Erythroblast (primary cell): ENCODE measurements at regions not wholly inside any gene's neighbourhood (a gene's known extent, or its start where the extent isn't known, plus 50 kb on each side); places are given as distances from the start of the nearest gene placed in this dataset.

Experiments used
- GATA1 ChIP-seq: IDR thresholded peaks from 2 replicates; pipeline ENCODE4 v1.6.1; 2011; ENCODE audit warnings: low read depth, mild to moderate bottlenecking, control low read depth, low read length, moderate library complexity
- POLR2A ChIP-seq: IDR thresholded peaks from 2 replicates; pipeline ENCODE4 v1.6.1; 2011; ENCODE audit warnings: mild to moderate bottlenecking, low read length

DNA sequence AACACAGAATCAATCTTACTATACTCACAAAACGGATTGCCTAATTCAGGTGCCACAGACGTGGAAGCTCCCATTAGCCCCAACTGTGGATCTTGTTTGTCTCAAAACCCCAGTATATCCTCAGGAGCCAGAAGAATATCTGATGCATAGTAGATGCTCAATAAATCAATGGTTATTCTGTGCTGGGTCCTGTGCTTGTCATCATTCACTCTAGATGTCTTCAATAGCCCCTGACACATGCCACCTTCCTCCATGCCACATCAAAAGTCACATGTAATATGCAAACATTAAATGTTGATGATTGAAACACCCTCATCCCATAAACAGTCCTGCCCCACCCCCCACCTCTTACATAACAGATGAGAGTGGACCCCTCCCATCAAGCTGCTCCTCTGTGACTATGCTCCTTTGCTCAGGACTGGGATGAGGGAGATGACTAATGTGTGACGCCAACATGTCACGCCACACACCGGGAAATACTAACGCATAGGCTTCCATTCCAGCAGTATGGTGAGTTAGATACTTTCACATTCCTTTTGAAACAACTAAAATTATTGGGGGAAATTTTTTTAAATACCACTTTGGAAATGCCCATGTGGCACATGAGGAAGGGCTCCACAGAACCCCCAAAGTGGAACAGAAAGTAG, 267.6 kb upstream of the SDK2 start:
- no peak for TF ChIP-seq POLR2A
- no peak for TF ChIP-seq GATA1
